ENCODE measurements at regions not wholly inside any gene's neighbourhood (a gene's known extent, or its start where the extent isn't known, plus 50 kb on each side); places are given as distances from the start of the nearest gene placed in this dataset.

DNA sequence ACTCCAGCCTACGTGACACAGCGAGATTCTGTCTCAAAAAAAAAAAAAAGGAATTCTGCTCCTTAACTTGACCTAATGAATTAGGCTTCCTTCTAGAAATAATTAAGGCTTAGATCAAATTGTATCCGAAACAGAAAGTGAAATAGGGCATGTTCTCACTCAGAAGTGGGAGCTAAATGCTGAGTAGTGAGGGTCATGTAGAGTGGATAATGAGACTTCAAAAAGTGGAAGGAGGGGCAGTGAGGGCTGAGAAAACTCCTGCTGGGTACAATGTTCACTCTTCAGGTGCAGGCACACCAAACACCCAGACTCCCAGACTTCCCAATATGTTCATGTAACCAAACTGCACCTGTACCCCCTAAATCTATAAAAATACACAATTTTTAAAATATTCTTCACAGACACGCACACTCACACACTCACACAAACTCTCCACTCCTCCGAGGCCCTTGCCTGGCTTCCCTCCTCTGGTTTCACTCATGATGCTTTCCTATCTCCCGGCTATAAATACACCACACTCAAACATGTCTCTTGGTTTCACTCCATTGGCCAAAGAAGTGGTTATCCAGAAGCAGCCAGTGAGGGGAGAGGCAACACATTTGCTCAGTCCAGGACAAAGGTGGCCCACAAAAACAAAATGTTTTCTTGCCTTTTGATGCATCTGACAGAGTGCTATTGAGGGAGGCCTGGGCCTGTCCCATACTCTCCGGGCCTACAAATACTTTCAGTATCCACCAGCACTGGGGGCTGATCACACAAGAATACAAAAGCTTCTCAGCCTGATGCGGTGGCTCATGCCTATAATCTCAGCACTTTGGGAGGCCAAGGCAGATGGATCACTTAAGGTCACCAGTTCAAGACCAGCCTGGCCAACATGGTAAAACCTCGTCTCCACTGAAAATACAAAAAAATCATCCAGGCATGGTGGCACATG is 249.2 kb downstream of the TOMM20 start:
- TF ChIP-seq, protein P1, sequence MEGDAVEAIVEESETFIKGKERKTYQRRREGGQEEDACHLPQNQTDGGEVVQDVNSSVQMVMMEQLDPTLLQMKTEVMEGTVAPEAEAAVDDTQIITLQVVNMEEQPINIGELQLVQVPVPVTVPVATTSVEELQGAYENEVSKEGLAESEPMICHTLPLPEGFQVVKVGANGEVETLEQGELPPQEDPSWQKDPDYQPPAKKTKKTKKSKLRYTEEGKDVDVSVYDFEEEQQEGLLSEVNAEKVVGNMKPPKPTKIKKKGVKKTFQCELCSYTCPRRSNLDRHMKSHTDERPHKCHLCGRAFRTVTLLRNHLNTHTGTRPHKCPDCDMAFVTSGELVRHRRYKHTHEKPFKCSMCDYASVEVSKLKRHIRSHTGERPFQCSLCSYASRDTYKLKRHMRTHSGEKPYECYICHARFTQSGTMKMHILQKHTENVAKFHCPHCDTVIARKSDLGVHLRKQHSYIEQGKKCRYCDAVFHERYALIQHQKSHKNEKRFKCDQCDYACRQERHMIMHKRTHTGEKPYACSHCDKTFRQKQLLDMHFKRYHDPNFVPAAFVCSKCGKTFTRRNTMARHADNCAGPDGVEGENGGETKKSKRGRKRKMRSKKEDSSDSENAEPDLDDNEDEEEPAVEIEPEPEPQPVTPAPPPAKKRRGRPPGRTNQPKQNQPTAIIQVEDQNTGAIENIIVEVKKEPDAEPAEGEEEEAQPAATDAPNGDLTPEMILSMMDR (IDR thresholded peaks at IDR 0.05): no peak
- TF ChIP-seq POLR2A (IDR thresholded peaks at IDR 0.05): no peak
- no peak for DNase-seq (ENCODE audit: low spot score in 2 of 2)
- intact Hi-C loops (cut with DNase I; ENCODE audit: low total_unique reads): no loop called here
- WGBS, 2 donors: 89 to 94% methylated on average over 9 of the region's 9 CpGs
- H3K4me3 ChIP-seq (ENCODE audit: low read depth, poor library complexity, severe bottlenecking): no peak overlapping the region

DNA sequence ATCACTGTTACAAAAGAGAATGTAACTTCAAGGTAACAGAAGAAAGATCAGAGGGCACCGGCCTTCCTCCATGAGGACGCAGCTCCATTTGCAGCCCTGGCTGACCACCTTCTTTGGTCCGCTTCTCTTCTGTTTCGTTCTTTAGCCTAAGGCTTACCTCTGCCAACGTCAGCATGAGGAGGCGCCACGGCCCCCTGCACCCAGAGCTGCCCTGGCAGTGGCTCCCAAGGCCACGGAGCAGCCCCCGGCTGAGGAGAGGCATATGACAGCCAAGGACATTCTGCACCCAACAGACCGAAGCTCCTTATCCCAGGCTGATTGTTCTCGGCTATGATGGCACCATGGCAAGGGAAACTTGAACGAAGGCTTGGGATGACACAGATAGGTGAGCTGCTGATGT is 250.3 kb downstream of the TOMM20 start:
- DNase-seq (ENCODE audit: low spot score in 2 of 2): no peak
- no peak overlapping the region for H3K4me3 ChIP-seq (ENCODE audit: low read depth, poor library complexity, severe bottlenecking)
- intact Hi-C loops (cut with DNase I; ENCODE audit: low total_unique reads): no loop called here
- TF ChIP-seq, protein P1 (IDR thresholded peaks at IDR 0.05): no peak
- no peak for TF ChIP-seq POLR2A (IDR thresholded peaks at IDR 0.05)
- 83 to 89% methylated on average over 12 of the region's 12 CpGs for WGBS, 2 donors

DNA sequence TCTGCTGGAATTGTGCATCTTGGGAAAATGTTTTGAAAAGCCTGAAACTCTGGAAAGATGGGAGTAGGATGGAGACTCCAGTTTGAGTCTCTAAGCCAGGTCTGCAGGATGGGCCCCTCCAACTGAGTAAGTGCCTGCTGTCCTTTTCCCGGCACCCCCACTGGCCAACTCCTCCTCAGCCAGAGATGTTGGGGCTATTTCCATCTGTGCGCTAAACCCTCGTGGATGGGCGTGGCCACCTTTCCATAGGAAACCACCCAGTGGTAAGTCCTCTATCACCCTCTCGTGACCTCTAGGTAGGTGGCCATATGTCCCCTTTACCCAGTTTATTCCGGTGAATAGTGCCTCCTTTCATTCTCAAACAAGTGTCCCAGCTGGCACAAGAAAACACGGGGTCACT is 250.9 kb downstream of the TOMM20 start:
- no peak overlapping the region for H3K4me3 ChIP-seq (ENCODE audit: low read depth, poor library complexity, severe bottlenecking)
- intact Hi-C loops (cut with DNase I; ENCODE audit: low total_unique reads): no loop called here
- WGBS, 2 donors: 94 to 96% methylated on average over 7 of the region's 7 CpGs
- no peak for DNase-seq (ENCODE audit: low spot score in 2 of 2)
- TF ChIP-seq, protein P1 (IDR thresholded peaks at IDR 0.05): no peak
- TF ChIP-seq POLR2A (IDR thresholded peaks at IDR 0.05): no peak

DNA sequence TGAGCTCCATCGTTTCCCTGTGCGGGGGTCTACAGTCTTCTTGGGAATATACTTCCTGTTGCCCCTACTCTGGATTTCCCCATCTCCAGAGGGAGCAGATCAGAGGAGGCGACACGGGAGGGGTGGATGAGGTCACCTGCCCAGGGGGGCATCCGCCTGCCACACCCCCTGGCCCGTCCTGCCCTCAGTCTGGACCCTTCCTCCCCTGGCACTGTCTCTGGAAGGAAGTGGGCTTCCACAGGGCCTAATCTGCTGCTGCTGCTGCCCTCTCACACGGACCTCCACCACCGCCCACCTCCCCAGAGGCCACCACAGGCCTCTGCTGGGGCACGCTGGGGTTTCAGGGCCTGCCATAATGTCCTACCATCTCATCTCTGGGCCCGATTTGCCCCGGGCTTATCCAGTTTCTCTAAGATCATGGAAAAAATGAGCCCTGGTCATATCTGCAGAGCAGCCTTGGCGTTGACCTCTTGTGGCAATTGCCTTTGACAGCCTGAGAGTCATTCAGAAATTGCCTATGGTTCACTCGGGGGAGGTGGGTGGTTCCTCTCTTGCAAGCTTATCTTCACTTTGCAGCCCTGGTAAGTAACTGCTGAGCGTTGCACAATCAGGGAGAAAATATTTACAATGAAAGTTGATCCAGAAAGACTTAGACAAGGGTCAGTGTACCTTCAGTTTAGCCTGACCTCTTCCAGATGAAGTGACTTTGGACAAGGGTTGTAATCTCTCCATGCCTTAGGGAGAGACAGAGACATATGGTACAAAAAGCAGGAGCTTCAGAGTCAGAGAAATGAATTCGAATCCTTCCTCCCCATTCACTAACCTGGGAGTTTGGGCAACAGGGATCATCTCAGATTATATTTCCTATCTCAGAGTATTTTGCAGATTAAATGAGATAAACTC is 252.4 kb downstream of the TOMM20 start:
- DNase-seq (ENCODE audit: low spot score in 2 of 2): no peak
- 67 to 72% methylated on average over 15 of the region's 15 CpGs for WGBS, 2 donors
- no peak overlapping the region for H3K4me3 ChIP-seq (ENCODE audit: low read depth, poor library complexity, severe bottlenecking)
- no peak for TF ChIP-seq POLR2A (IDR thresholded peaks at IDR 0.05)
- TF ChIP-seq, protein P1 (IDR thresholded peaks at IDR 0.05): no peak
- intact Hi-C loops (cut with DNase I; ENCODE audit: low total_unique reads): no loop called here

DNA sequence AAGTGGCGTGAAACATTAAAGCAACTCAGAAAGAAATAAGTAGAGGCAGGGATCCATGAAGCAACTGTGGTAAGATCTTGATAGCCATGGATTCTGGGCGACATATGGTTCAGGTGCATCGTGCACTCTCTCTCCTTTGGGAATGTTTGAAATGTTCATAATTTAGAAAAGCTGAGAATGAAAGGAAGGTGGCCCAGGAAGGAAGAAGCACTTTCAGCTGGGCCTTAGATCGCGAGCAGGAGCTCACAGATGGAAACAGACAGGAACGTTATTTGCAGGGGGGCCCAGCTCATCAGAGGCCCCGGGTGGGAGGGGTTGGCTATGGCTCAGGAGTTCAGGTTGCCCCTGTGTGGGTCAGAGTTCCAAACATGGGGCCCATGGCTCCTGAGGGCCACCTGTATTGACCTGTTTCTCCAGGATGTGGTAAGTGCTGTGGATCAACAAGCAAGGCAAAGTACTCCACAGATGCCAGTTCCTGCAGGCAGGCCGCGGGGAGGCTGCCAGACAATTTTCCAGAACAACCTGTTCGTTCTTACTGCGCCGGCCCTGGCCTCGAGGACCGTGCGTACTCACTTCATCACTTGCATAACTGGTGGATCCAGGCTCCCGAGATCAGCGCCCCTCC is 253.2 kb downstream of the TOMM20 start:
- 67 to 72% methylated on average over 16 to 17 of the region's 17 CpGs for WGBS, 2 donors
- intact Hi-C loops (cut with DNase I; ENCODE audit: low total_unique reads): no loop called here
- H3K4me3 ChIP-seq (ENCODE audit: low read depth, poor library complexity, severe bottlenecking): no peak overlapping the region
- TF ChIP-seq, protein P1 (IDR thresholded peaks at IDR 0.05): no peak
- TF ChIP-seq POLR2A (IDR thresholded peaks at IDR 0.05): no peak
- DNase-seq (ENCODE audit: low spot score in 2 of 2): no peak
